ACC112 (cell line): ENCODE measurements at regions not wholly inside any gene's neighbourhood (a gene's known extent, or its start where the extent isn't known, plus 50 kb on each side); places are given as distances from the start of the nearest gene placed in this dataset.
"Not testable (repeated sequence)": the region's sequence is repeated elsewhere in the genome, so short reads cannot be mapped to it uniquely, and the experiment has no call there.

Experiments used
- H2AFZ ChIP-seq: fragments of 200-600 bp; sonication (generic); one replicate; pipeline ENCODE4 v1.6.0; 2017; ENCODE audit warnings: antibody characterized with exemption, low read length; ENCODE audit not compliant: unreplicated experiment
- H3K27ac ChIP-seq: fragments of 200-600 bp; sonication (generic); 2 replicates; pipeline ENCODE4 v1.5.1; 2014; ENCODE audit warnings: low read depth, mild to moderate bottlenecking, antibody characterized with exemption, low read length, moderate library complexity
- H3K27me3 ChIP-seq: fragments of 200-600 bp; sonication (generic); 2 replicates; pipeline ENCODE4 v1.6.1; 2014; ENCODE audit warnings: mild to moderate bottlenecking, antibody characterized with exemption, low read length, moderate library complexity, mixed read lengths; ENCODE audit not compliant: insufficient read depth
- H3K36me3 ChIP-seq: fragments of 200-600 bp; sonication (generic); 2 replicates; pipeline ENCODE4 v1.6.1; 2016; ENCODE audit warnings: mild to moderate bottlenecking, antibody characterized with exemption, low read length, moderate library complexity, mixed read lengths; ENCODE audit not compliant: insufficient read depth
- H3K4me1 ChIP-seq: fragments of 200-600 bp; sonication (generic); one replicate; pipeline ENCODE4 v1.6.1; 2016; ENCODE audit warnings: low read length, mixed read lengths; ENCODE audit not compliant: insufficient read depth, unreplicated experiment, control insufficient read depth
- H3K4me3 ChIP-seq: fragments of 200-600 bp; sonication (generic); 2 replicates; pipeline ENCODE4 v1.5.1; 2014; ENCODE audit warnings: mild to moderate bottlenecking, low read depth, low read length
- H3K79me2 ChIP-seq: fragments of 200-600 bp; sonication (generic); one replicate; pipeline ENCODE4 v1.6.0; 2016; ENCODE audit warnings: low read length; ENCODE audit not compliant: control insufficient read depth, unreplicated experiment, insufficient read depth

GRCh38 chr12:83575326-83575725 lies 888.6 kb downstream of the TMTC2 start:
- H2AFZ ChIP-seq, result no peak overlapping the region
- no peaks in the 10 kb centered on the region for H3K79me2 ChIP-seq
- H3K27ac ChIP-seq, result no peak overlapping the region

GRCh38 chr12:83574142-83574541 lies 887.4 kb downstream of the TMTC2 start:
- no peaks in the 10 kb centered on the region for H3K27me3 ChIP-seq
- H3K36me3 ChIP-seq, result no peaks in the 10 kb centered on the region
- H2AFZ ChIP-seq, result no peak overlapping the region
- no peaks in the 10 kb centered on the region for H3K79me2 ChIP-seq
- H3K4me3 ChIP-seq, result no peak overlapping the region
- H3K27ac ChIP-seq, result no peak overlapping the region
- H3K4me1 ChIP-seq, result no peaks in the 10 kb centered on the region

More at GRCh38 chr12:83575326-83575725, 888.6 kb downstream of the TMTC2 start:
- Histone ChIP-seq H3K4me1 (no peaks in the 10 kb centered on the region), H3K36me3 (no peaks in the 10 kb centered on the region), H3K27me3 (no peaks in the 10 kb centered on the region), H3K4me3 (no peak overlapping the region)

GRCh38 chr12:83573671-83574070 lies 887.0 kb downstream of the TMTC2 start:
- Histone ChIP-seq H3K4me3 (no peak overlapping the region), H2AFZ (no peak overlapping the region), H3K79me2 (no peaks in the 10 kb centered on the region), H3K27ac (no peak overlapping the region), H3K4me1 (no peaks in the 10 kb centered on the region), H3K27me3 (no peaks in the 10 kb centered on the region), H3K36me3 (no peaks in the 10 kb centered on the region)

GRCh38 chr12:83559650-83560049 lies 872.9 kb downstream of the TMTC2 start:
- H2AFZ ChIP-seq, result no peak overlapping the region
- H3K4me1 ChIP-seq, result no peaks in the 10 kb centered on the region
- H3K36me3 ChIP-seq, result no peaks in the 10 kb centered on the region
- H3K27ac ChIP-seq, result no peak overlapping the region
- no peaks in the 10 kb centered on the region for H3K79me2 ChIP-seq
- H3K27me3 ChIP-seq, result no peaks in the 10 kb centered on the region
- H3K4me3 ChIP-seq, result no peak overlapping the region

- H3K79me2 ChIP-seq, H3K4me3 ChIP-seq, H2AFZ ChIP-seq: not testable (repeated sequence)
These were observed 869.3 kb downstream of the TMTC2 start for GRCh38 chr12:83556040-83556439.

GRCh38 chr12:83541446-83541845 lies 854.7 kb downstream of the TMTC2 start:
- Histone ChIP-seq H3K4me3 (no peak overlapping the region), H3K36me3 (no peaks in the 10 kb centered on the region), H3K4me1 (no peaks in the 10 kb centered on the region), H2AFZ (no peak overlapping the region), H3K27me3 (no peaks in the 10 kb centered on the region), H3K79me2 (no peaks in the 10 kb centered on the region), H3K27ac (no peak overlapping the region)

More at GRCh38 chr12:83556040-83556439, 869.3 kb downstream of the TMTC2 start:
- H3K27me3 ChIP-seq, H3K36me3 ChIP-seq, H3K27ac ChIP-seq, H3K4me1 ChIP-seq: not testable (repeated sequence)

- no peak overlapping the region for H3K4me3 ChIP-seq
- H2AFZ ChIP-seq, result no peak overlapping the region
- H3K79me2 ChIP-seq, result no peaks in the 10 kb centered on the region
- no peaks in the 10 kb centered on the region for H3K4me1 ChIP-seq
- no peaks in the 10 kb centered on the region for H3K36me3 ChIP-seq
- no peak overlapping the region for H3K27ac ChIP-seq
- no peaks in the 10 kb centered on the region for H3K27me3 ChIP-seq
These were observed 851.8 kb downstream of the TMTC2 start for GRCh38 chr12:83538361-83538965.

GRCh38 chr12:83537428-83538053 lies 850.8 kb downstream of the TMTC2 start:
- H3K27me3 ChIP-seq, result no peaks in the 10 kb centered on the region
- no peak overlapping the region for H3K27ac ChIP-seq
- H3K4me1 ChIP-seq, result no peaks in the 10 kb centered on the region
- H3K4me3 ChIP-seq, result no peak overlapping the region
- no peaks in the 10 kb centered on the region for H3K36me3 ChIP-seq
- H2AFZ ChIP-seq, result no peak overlapping the region
- H3K79me2 ChIP-seq, result no peaks in the 10 kb centered on the region

- Histone ChIP-seq H3K4me3 (no peak overlapping the region), H3K4me1 (no peaks in the 10 kb centered on the region), H3K27me3 (no peaks in the 10 kb centered on the region), H3K36me3 (no peaks in the 10 kb centered on the region), H2AFZ (no peak overlapping the region), H3K27ac (no peak overlapping the region), H3K79me2 (no peaks in the 10 kb centered on the region)
These were observed 849.8 kb downstream of the TMTC2 start for GRCh38 chr12:83536496-83536895.

GRCh38 chr12:83528571-83528970 lies 841.9 kb downstream of the TMTC2 start:
- no peaks in the 10 kb centered on the region for H3K79me2 ChIP-seq
- no peaks in the 10 kb centered on the region for H3K27me3 ChIP-seq
- H3K36me3 ChIP-seq, result no peaks in the 10 kb centered on the region
- no peak overlapping the region for H3K4me3 ChIP-seq
- no peak overlapping the region for H3K27ac ChIP-seq
- H2AFZ ChIP-seq, result no peak overlapping the region
- no peaks in the 10 kb centered on the region for H3K4me1 ChIP-seq

- H3K4me3 ChIP-seq, result no peak overlapping the region
- H3K36me3 ChIP-seq, result no peaks in the 10 kb centered on the region
- no peaks in the 10 kb centered on the region for H3K27me3 ChIP-seq
- H2AFZ ChIP-seq, result no peak overlapping the region
- H3K4me1 ChIP-seq, result no peaks in the 10 kb centered on the region
- no peaks in the 10 kb centered on the region for H3K79me2 ChIP-seq
- no peak overlapping the region for H3K27ac ChIP-seq
These were observed 841.1 kb downstream of the TMTC2 start for GRCh38 chr12:83527810-83528209.
